NCI-H774 (cell line): ENCODE measurements at regions not wholly inside any gene's neighbourhood (a gene's known extent, or its start where the extent isn't known, plus 50 kb on each side); places are given as distances from the start of the nearest gene placed in this dataset.

Source experiments
- DNase-seq: peaks from one replicate; lab custom pipeline; 2025; lab: John Stamatoyannopoulos, UW

DNA sequence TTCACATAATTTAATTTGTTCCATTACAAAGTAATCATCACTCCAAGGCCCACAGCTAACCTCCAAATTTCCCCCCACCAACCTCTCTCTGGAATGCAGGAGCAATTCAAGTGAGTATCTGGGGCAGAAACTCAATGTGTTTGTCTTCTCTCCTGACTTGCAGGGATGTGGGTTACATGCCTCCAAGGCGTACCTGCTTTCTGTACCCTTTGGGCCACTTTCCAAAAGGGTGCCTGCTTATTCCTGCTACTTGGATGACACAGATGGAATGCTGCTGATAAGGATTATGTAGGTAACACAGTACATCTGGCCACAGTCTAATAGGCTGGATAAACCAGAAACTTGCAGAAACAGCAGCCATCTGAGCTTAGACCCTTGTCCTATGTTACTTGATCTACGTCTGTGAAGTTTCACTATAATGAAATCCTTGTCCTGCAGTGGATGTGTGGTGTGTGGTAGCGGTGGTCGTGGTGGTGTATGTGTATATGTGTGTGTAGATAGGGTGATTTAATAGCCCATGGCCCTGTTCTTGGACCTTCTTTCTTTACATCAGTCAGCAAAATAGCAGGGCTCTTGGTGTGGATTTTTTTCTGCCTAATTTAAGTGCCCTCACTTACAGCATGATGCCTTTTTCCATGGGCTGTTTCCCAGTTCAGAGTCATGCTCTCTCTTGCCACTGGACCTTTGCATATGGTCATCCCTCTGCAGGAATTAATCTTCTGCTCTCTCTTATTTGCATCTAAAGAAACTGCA is 175.9 kb downstream of the ZDHHC21 start:
- DNase-seq = no peak

DNA sequence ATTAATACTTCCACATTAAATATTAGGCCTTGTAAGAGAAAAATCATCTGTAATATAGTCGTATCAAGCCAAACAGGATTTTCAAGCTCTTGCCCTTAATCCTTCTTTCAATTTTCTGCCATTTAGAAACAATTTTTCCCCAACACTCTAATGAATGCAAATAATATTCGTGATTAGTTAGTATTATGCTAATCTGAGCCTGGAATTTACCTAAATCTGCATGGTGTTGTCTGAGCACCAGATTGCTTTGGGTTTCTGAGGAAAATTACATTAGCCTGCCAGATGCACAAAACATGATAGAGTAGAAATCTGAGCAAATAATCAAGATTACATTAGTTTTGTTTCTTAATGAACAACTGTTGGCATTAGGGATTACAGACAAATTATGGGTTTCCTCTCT is 176.6 kb downstream of the ZDHHC21 start:
- no peak for DNase-seq

DNA sequence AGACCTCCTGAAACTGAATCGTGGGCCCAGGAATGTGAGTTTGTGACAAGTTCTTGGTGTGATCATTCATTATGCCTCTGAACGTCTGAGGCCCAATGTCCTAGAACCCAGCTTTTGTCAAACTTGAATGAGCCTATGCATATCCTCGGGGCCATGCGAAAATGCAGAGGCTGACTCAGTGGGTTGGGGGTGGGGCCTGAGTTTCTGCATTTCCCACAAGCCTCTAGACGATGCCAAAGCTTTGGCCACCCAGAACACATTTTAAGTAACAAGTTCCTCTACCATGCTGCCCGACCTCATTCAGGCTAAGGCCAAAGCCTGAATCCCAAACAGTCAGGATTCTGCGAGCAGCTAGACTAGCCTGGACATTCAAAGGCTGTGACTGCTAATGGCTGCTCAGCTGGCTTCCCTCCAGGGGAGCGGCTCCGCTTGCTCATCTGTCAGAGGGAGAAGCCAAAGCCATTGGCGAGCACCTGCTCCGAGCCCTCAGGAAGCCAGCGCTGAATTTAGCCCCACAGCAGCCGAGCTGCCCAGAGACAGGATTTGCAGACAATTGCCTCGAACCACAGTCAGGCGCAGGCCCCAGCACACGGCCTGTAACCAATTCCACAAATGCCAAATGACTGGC is 177.5 kb downstream of the ZDHHC21 start:
- no peak for DNase-seq

DNA sequence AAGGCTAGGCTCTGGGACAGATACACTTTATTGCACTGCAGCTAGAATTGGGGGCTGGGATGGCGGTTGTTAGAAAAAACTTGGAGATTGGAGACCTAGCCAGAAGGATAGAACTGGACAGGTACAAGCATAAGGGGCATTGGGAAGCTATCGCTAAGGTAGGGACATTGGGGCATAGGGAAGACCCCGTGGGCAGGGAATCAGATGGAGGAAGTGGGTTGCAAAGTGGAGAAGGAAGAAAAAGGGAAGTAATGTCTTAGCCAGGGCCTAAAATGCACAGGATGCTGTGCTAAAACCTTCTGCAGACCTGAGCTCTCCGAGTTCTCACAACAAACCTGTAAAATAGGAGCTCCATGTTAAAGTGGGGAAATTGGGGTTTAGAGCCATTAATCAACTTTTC is 178.2 kb downstream of the ZDHHC21 start:
- DNase-seq = no peak

GRCh38 chr9:14512942-14513341 is 180.3 kb downstream of the ZDHHC21 start:
- no peak for DNase-seq

- DNase-seq = no peak
Measured at GRCh38 chr9:14511452-14511851, 181.8 kb downstream of the ZDHHC21 start.

GRCh38 chr9:14508884-14509283 is 184.3 kb downstream of the ZDHHC21 start:
- DNase-seq = no peak

- DNase-seq = no peak
Measured at GRCh38 chr9:14501366-14501765, 187.4 kb upstream of the NFIB start.

- DNase-seq = no peak
Measured at GRCh38 chr9:14500705-14501104, 186.8 kb upstream of the NFIB start.

DNA sequence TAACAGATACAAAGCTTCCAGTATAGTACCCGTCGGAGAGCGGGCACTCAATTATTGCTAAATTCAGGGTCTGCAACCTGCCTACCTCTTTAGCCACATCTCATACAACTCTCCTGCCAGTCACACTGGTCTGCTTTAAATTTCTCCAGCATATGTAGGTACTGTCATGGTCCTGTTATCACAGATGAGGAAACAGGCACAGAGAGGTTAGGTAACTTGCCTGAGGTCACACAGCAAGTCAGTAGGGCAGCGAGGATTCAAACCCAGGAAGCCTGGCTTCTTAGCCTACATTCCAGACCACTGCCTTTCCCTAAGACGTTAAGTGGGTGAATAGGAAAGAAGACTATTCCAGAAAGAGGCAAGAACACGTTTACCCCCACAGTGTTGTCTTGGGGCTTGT is 186.0 kb upstream of the NFIB start:
- no peak for DNase-seq

DNA sequence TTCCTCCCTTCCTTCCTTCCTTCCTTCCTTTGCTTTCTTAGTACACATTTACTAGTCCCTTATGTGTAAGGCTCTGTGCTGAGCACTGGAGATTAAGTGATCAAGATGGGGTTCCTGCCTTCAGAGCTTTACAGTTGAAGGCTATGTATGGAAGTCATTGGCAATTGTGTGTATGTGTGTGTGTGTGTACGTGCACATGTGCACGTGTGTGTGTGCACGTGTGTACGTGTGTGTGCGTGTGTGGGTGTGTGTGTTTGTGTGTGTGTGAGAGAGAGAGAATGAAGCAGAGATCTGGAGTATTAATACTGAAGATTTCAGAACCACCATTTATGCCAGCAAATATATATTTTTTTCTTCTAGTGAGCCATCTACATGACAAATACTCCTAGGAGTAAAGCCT is 184.9 kb upstream of the NFIB start:
- DNase-seq = no peak

GRCh38 chr9:14497476-14497875 is 183.5 kb upstream of the NFIB start:
- DNase-seq = no peak

- no peak for DNase-seq
Measured at GRCh38 chr9:14488421-14489190, 174.7 kb upstream of the NFIB start.

DNA sequence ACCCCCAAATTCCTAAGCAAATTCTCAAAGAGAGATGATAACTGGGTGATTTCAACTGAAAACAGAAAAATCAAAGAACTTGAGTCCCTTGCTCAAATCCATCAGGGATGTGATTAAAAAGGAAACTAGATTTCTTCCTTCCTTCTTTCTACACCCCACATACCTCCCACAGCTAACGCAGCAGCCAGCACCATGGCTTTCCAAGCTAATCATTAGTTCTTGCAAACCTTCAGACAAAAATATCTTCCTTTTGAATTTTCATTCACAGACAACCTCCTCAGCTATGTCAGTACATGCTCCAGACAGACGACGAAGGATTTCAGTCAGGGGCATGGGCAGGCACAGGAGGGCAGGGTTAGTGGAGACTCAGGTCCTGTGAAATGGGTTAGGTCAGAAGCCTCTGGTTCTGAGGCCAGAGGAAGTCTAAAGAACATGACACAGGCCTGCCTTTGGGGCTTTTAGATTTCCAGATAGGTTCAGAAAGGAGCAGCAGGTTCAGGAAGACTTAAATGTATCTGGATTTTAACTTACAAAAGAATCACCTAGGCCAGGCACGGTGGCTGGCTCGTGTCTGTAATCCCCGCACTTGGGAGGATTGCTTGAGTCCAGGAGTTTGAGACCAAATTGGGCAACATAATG is 173.7 kb upstream of the NFIB start:
- DNase-seq = no peak

DNA sequence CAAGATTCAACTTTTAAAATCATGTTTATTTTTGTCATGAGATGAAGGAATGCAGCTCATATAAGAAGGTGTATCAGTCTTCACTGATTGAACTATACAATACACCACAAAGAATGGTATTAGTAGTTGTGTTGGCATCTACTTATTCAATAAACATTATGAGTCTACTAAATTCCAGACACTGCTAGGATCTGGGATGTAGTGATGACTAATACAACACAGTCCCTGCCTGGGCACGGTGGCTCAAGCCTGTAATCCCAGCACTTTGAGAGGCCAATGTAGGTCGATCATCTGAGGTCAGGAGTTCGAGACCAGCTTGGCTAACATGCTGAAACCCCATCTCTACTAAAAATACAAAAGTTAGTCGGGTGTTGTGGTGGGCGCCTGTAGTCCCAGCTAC is 171.4 kb upstream of the NFIB start:
- no peak for DNase-seq

DNA sequence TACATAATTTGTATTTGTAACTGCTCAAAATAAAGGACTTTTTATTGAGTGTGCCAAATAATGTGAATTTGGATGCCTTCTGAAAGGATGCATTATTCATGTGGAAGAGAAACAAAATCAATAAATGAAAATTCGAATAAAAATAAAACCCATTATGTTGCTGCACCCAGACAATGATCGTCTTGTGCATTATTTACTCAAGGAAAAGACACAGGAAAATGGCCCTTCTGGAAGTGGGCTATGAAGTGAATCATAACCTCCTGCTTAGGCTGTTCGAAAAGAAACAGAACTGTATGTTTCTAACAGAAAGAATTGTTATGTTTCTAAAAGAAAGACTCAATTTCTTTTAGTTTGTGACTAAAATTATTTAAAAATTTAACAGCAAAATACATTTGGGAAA is 168.9 kb upstream of the NFIB start:
- no peak for DNase-seq

GRCh38 chr9:14480526-14480925 is 166.6 kb upstream of the NFIB start:
- DNase-seq = no peak

DNA sequence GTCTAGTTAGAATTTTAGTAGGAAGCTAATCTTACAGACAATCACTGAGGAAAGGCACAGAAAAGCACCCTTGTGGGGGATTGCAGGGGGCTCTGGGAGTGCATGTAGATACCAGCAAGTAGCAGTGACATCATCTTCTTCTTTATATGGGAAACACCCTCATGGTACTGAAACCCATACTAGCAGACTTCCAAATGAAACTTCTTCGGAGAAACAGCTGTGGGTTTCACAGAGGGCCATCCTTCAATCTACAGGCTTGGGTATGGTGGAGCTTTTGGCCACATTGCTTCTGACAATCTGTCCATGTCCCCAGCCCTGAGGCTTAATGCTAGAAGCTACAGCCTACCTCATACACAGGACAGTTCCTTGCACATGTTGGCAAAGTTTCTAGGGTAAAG is 165.2 kb upstream of the NFIB start:
- no peak for DNase-seq

GRCh38 chr9:14478175-14479162 is 164.5 kb upstream of the NFIB start:
- DNase-seq = no peak

DNA sequence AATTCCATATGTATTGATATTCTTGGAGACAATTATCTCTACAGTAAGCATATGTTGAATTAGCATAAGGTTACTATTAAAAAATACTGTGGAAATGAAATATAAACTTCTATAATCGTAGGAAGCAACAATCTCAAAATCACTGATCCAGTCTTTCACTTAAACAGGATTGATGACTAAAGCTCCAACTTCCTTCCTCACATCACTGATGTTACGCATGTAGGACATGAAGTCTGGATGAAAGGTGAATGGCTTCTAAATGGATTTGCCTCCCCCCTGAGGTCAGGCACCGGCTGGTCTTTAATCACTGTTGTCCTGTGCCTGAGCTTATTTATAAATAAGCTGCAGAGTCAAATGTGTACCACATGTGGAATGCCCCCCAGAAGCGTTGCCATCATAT is 157.1 kb upstream of the NFIB start:
- DNase-seq = no peak

- no peak for DNase-seq
Measured at GRCh38 chr9:14467675-14468374, 153.9 kb upstream of the NFIB start.
